ENCODE measurements at regions not wholly inside any gene's neighbourhood (a gene's known extent, or its start where the extent isn't known, plus 50 kb on each side); places are given as distances from the start of the nearest gene placed in this dataset.

GRCh38 chr9:121566481-121567465, 67.1 kb upstream of the GGTA1 start:
- CTCF ChIA-PET: interaction anchor here (1.5 to 2.6 kb wide), 3 partner anchors 16 to 21 kb away, joined by 7 to 12 read pairs (median 12); no protein-coding TSS in a partner anchor
- ATAC-seq (no peak), DNase-seq (ENCODE audit: low read depth in 1 of 2, low spot score in 1 of 2) (no peak), FAIRE-seq (no peak)
- 62% methylated on average over 26 of the region's 27 CpGs for WGBS (ENCODE audit: missing lambda C conversion rate)
- no peaks in the 10 kb centered on the region for H3K4me1 ChIP-seq
- no peaks in the 10 kb centered on the region for H3K9me3 ChIP-seq
- no peak overlapping the region for H3K27ac ChIP-seq
- H3K4me2 ChIP-seq: no peak overlapping the region
- no peak overlapping the region for H3K4me3 ChIP-seq
- TF ChIP-seq POLR2A (IDR thresholded peaks at IDR 0.05; ENCODE audit: low read length) (no peak), ELK1 (IDR thresholded peaks at IDR 0.05; ENCODE audit: low read depth, low read length) (no peak), HES2 (IDR thresholded peaks at IDR 0.05) (no peak)
- POLR2A ChIA-PET: no interaction called here

- H3K4me3 ChIP-seq: no peak overlapping the region
- no peaks in the 10 kb centered on the region for H3K9me3 ChIP-seq
- H3K27ac ChIP-seq: no peak overlapping the region
- DNase-seq (ENCODE audit: low read depth in 1 of 2, low spot score in 1 of 2): no peak
- FAIRE-seq: no peak
- ChIA-PET POLR2A (no interaction called here), CTCF (interaction anchor here (0.6 to 2.6 kb wide), 3 partner anchors 17 to 489 kb away, joined by 4 to 12 read pairs (median 12); no protein-coding TSS in a partner anchor)
- H3K4me1 ChIP-seq: no peaks in the 10 kb centered on the region
- peak in 1 of 2 experiments; percentile 52; a peak in 3 of 6 replicates for ATAC-seq
- H3K4me2 ChIP-seq: no peak overlapping the region
- 74% methylated on average over 16 of the region's 19 CpGs for WGBS (ENCODE audit: missing lambda C conversion rate)
- TF ChIP-seq CEBPB (IDR thresholded peaks at IDR 0.05) (no peak), ZFP36 (IDR thresholded peaks at IDR 0.05; ENCODE audit: borderline replicate concordance, partially characterized antibody) (no peak), MAX (IDR thresholded peaks at IDR 0.05) (no peak), EHMT2 (IDR thresholded peaks at IDR 0.05; ENCODE audit: low read depth) (no peak), HOXA7 (CRISPR knock-in tag; IDR thresholded peaks at IDR 0.05) (no peak)
These were observed 68.1 kb upstream of the GGTA1 start for GRCh38 chr9:121567500-121568342.

GRCh38 chr9:121568343-121569265, 69.0 kb upstream of the GGTA1 start:
- DNase-seq (ENCODE audit: low read depth in 1 of 2, low spot score in 1 of 2) (no peak), ATAC-seq (no peak), FAIRE-seq (no peak)
- no peak overlapping the region for H3K27ac ChIP-seq
- POLR2A ChIA-PET: interaction anchor here (0.5 kb wide), 1 partner anchor 54 kb away, joined by 3 read pairs; no protein-coding TSS in a partner anchor
- CTCF ChIA-PET: interaction anchor here (0.6 to 2.6 kb wide), 5 partner anchors 18 to 488 kb away, joined by 4 to 12 read pairs (median 5); no protein-coding TSS in a partner anchor
- H3K4me3 ChIP-seq: no peak overlapping the region
- H3K4me1 ChIP-seq: no peaks in the 10 kb centered on the region
- no peak overlapping the region for H3K4me2 ChIP-seq
- no peaks in the 10 kb centered on the region for H3K9me3 ChIP-seq
- TF ChIP-seq JUNB (IDR thresholded peaks at IDR 0.05): no peak
- no peak for TF ChIP-seq EHMT2 (IDR thresholded peaks at IDR 0.05; ENCODE audit: low read depth)
- TF ChIP-seq REST (IDR thresholded peaks at IDR 0.05): no peak
- no peak for TF ChIP-seq NR3C1 (IDR thresholded peaks at IDR 0.05)
- no peak for TF ChIP-seq ATOH8 (CRISPR knock-in tag; IDR thresholded peaks at IDR 0.05; ENCODE audit: low read depth)
- TF ChIP-seq KDM5A (IDR thresholded peaks at IDR 0.05): no peak
- TF ChIP-seq RCOR1 (IDR thresholded peaks at IDR 0.05; ENCODE audit: low read depth, low read length): no peak
- no peak for TF ChIP-seq SREBF2 (IDR thresholded peaks at IDR 0.05)
- no peak for TF ChIP-seq E2F6 (IDR thresholded peaks at IDR 0.05; ENCODE audit: borderline replicate concordance, low read depth)
- no peak for TF ChIP-seq ESRRA (IDR thresholded peaks at IDR 0.05; ENCODE audit: borderline replicate concordance, low read length)
- TF ChIP-seq HOXA7 (CRISPR knock-in tag; IDR thresholded peaks at IDR 0.05): no peak
- no peak for TF ChIP-seq EHF (CRISPR knock-in tag; IDR thresholded peaks at IDR 0.05)
- TF ChIP-seq MYC (IDR thresholded peaks at IDR 0.05; ENCODE audit: borderline replicate concordance, low read length): no peak
- no peak for TF ChIP-seq SMC3 (IDR thresholded peaks at IDR 0.05)
- 49% methylated on average over 8 of the region's 9 CpGs for WGBS (ENCODE audit: missing lambda C conversion rate)
